Keratinocyte (primary cell): ENCODE measurements at regions not wholly inside any gene's neighbourhood (a gene's known extent, or its start where the extent isn't known, plus 50 kb on each side); places are given as distances from the start of the nearest gene placed in this dataset.

Experiments
- DNase-seq: peaks from one replicate; pipeline ENCODE4 v3.0.0-alpha.2; 2011; ENCODE audit warnings: low read depth, missing footprints, low spot score
- FAIRE-seq: peaks from 2 replicates; lab custom pipeline; 2011; peaks lifted over from hg19 to GRCh38; lab: Jason Lieb, UNC
- H2AFZ ChIP-seq: 2 replicates; pipeline ENCODE4 v1.6.0; 2012; ENCODE audit warnings: low read length, control low read depth, inconsistent platforms; ENCODE audit not compliant: control insufficient read depth
- H3K27ac ChIP-seq: 2 replicates; pipeline ENCODE4 v1.5.1; 2011; ENCODE audit warnings: low read length; ENCODE audit not compliant: control insufficient read depth, insufficient read depth
- H3K27me3 ChIP-seq: 3 replicates; pipeline ENCODE4 v1.6.0; 2011; ENCODE audit warnings: low read length; ENCODE audit not compliant: control insufficient read depth, insufficient read depth; ENCODE audit errors: extremely low read depth
- H3K36me3 ChIP-seq, 2 experiments: 2 replicates in 1 of 2; 3 replicates in 1 of 2; pipeline ENCODE4 v1.5.1; 2011; ENCODE audit warnings: low read length in 2 of 2, mild to moderate bottlenecking in 1 of 2; ENCODE audit not compliant: control insufficient read depth in 2 of 2, insufficient read depth in 2 of 2; ENCODE audit errors: extremely low read depth in 1 of 2
- H3K4me1 ChIP-seq: 3 replicates; pipeline ENCODE4 v1.5.1; 2011; ENCODE audit warnings: low read length; ENCODE audit not compliant: control insufficient read depth, insufficient read depth; ENCODE audit errors: extremely low read depth
- H3K4me2 ChIP-seq: 3 replicates; pipeline ENCODE4 v1.6.0; 2011; ENCODE audit warnings: low read depth, low read length; ENCODE audit not compliant: control insufficient read depth, insufficient read depth; ENCODE audit errors: extremely low read depth
- H3K4me3 ChIP-seq, 3 experiments: fragments of 200-600 bp in 1 of 3; sonication (generic) in 1 of 3; 2 replicates in 2 of 3; 3 replicates in 1 of 3; pipeline ENCODE4 v1.5.1; 2011 to 2016; ENCODE audit warnings: low read length in 3 of 3, mild to moderate bottlenecking in 3 of 3, control low read depth in 2 of 3, inconsistent platforms in 1 of 3, low read depth in 1 of 3, mixed read lengths in 1 of 3, mixed run types in 1 of 3, moderate library complexity in 1 of 3; ENCODE audit not compliant: control insufficient read depth in 2 of 3, insufficient read depth in 2 of 3; ENCODE audit errors: extremely low read depth in 1 of 3
- H3K79me2 ChIP-seq: 2 replicates; pipeline ENCODE4 v1.6.0; 2012; ENCODE audit warnings: low read length; ENCODE audit not compliant: control insufficient read depth, insufficient read depth
- H3K9ac ChIP-seq: 3 replicates; pipeline ENCODE4 v1.6.0; 2011; ENCODE audit warnings: low read length; ENCODE audit not compliant: control insufficient read depth, insufficient read depth; ENCODE audit errors: extremely low read depth
- H3K9me1 ChIP-seq: 3 replicates; pipeline ENCODE4 v1.6.0; 2011; ENCODE audit warnings: low read length; ENCODE audit not compliant: control insufficient read depth, insufficient read depth; ENCODE audit errors: extremely low read depth
- H3K9me3 ChIP-seq: 2 replicates; pipeline ENCODE4 v1.5.1; 2012; ENCODE audit warnings: low read depth, low read length; ENCODE audit not compliant: control insufficient read depth
- H4K20me1 ChIP-seq: 3 replicates; pipeline ENCODE4 v1.6.0; 2011; ENCODE audit warnings: low read length; ENCODE audit not compliant: control insufficient read depth, insufficient read depth; ENCODE audit errors: extremely low read depth
- CTCF ChIP-seq, 3 experiments: IDR thresholded peaks in 1 of 3; conservative IDR thresholded peaks in 1 of 3; optimal IDR thresholded peaks in 1 of 3; 2 replicates in 2 of 3; 3 replicates in 1 of 3; pipeline versions ENCODE3 to v1.5.1; 2011; ENCODE audit warnings: low read length in 3 of 3, mild to moderate bottlenecking in 3 of 3, moderate library complexity in 2 of 3, control low read depth in 1 of 3, inconsistent platforms in 1 of 3; ENCODE audit not compliant: insufficient read depth in 2 of 3; ENCODE audit errors: extremely low read depth in 1 of 3
- EZH2 ChIP-seq: IDR thresholded peaks from one replicate; pipeline ENCODE4 v1.6.1; 2012; ENCODE audit warnings: inconsistent platforms, mild to moderate bottlenecking, low read length, moderate library complexity
- dilution Hi-C: fragments of 300-500 bp; cut with MboI; formaldehyde crosslinking; loops from one replicate; pipeline ENCODE4 v1.7.0; 2020; ENCODE audit warnings: low sequenced_read_pairs; ENCODE audit not compliant: extremely low pct_ligation_motif_present

- H3K36me3 ChIP-seq: no peaks in the 10 kb centered on the region
- no peak overlapping the region for H3K27ac ChIP-seq
- H4K20me1 ChIP-seq: no peaks in the 10 kb centered on the region
- no peak overlapping the region for H3K4me3 ChIP-seq
- dilution Hi-C loops: no loop called here
- H3K4me2 ChIP-seq: no peak overlapping the region
- H3K27me3 ChIP-seq: no peaks in the 10 kb centered on the region
- no peak for DNase-seq
- no peak for FAIRE-seq
- H3K9ac ChIP-seq: no peak overlapping the region
- no peak overlapping the region for H2AFZ ChIP-seq
- TF ChIP-seq CTCF (optimal IDR thresholded peaks at IDR 0.05 in 1 of 3, IDR thresholded peaks at IDR 0.05 in 1 of 3, conservative IDR thresholded peaks at IDR 0.05 in 1 of 3; ENCODE audit: extremely low read depth in 1 of 3, insufficient read depth in 2 of 3, low read length in 3 of 3): no peak
- H3K9me3 ChIP-seq: no peaks in the 10 kb centered on the region
- no peaks in the 10 kb centered on the region for H3K4me1 ChIP-seq
- no peaks in the 10 kb centered on the region for H3K79me2 ChIP-seq
- H3K9me1 ChIP-seq: no peaks in the 10 kb centered on the region
Observed at GRCh38 chr4:140227286-140227685, 73.3 kb upstream of the MAML3 start.

- no peaks in the 10 kb centered on the region for H3K27me3 ChIP-seq
- TF ChIP-seq EZH2: no peak
- TF ChIP-seq CTCF (optimal IDR thresholded peaks at IDR 0.05 in 1 of 3, IDR thresholded peaks at IDR 0.05 in 1 of 3, conservative IDR thresholded peaks at IDR 0.05 in 1 of 3; ENCODE audit: extremely low read depth in 1 of 3, insufficient read depth in 2 of 3, low read length in 3 of 3): no peak
- no peak overlapping the region for H3K4me2 ChIP-seq
- H3K9me3 ChIP-seq: no peaks in the 10 kb centered on the region
- no peaks in the 10 kb centered on the region for H3K79me2 ChIP-seq
- no peak for DNase-seq
- H3K4me3 ChIP-seq: no peak overlapping the region
- H3K27ac ChIP-seq: no peak overlapping the region
- peaks cover 3% of the 10 kb centered on the region for H3K4me1 ChIP-seq
- dilution Hi-C loops: no loop called here
- FAIRE-seq: no peak
- no peaks in the 10 kb centered on the region for H4K20me1 ChIP-seq
- H2AFZ ChIP-seq: no peak overlapping the region
- no peaks in the 10 kb centered on the region for H3K9me1 ChIP-seq
- no peak overlapping the region for H3K9ac ChIP-seq
- H3K36me3 ChIP-seq: no peaks in the 10 kb centered on the region
Observed at GRCh38 chr4:140223056-140223810, 69.2 kb upstream of the MAML3 start.
